ENCODE measurements at regions not wholly inside any gene's neighbourhood (a gene's known extent, or its start where the extent isn't known, plus 50 kb on each side); places are given as distances from the start of the nearest gene placed in this dataset.

GRCh38 chr3:153041181-153041580, 120.8 kb upstream of the RAP2B start:
- H3K27ac ChIP-seq, result no peak overlapping the region
- WGBS, 2 donors (ENCODE audit: low coverage in 1 of 2), result 93 to 100% methylated on average over 1 to 2 of the region's 2 CpGs
- H3K36me3 ChIP-seq, result no peaks in the 10 kb centered on the region
- H3K27me3 ChIP-seq, result no peaks in the 10 kb centered on the region
- H3K9me3 ChIP-seq, result no peaks in the 10 kb centered on the region
- H3K4me1 ChIP-seq, result peaks cover 0 to 9% (median 0%) of the 10 kb centered on the region in 3 donors
- ATAC-seq, result no peak
- no peak overlapping the region for H3K4me3 ChIP-seq
- TF ChIP-seq EP300 (IDR thresholded peaks at IDR 0.05), result no peak
- no peak for TF ChIP-seq CTCF (IDR thresholded peaks at IDR 0.05)
- TF ChIP-seq POLR2A (IDR thresholded peaks at IDR 0.05), result no peak
- no peak for TF ChIP-seq POLR2AphosphoS5 (IDR thresholded peaks at IDR 0.05)

- no peaks in the 10 kb centered on the region for H3K27me3 ChIP-seq
- WGBS, 2 donors (ENCODE audit: low coverage in 1 of 2), result 40 to 64% methylated on average over 1 of the region's 1 CpG
These were observed 119.9 kb upstream of the RAP2B start for GRCh38 chr3:153042088-153042487.

GRCh38 chr3:153043729-153044328, 118.2 kb upstream of the RAP2B start:
- H3K36me3 ChIP-seq, result no peaks in the 10 kb centered on the region
- H3K9me3 ChIP-seq, result no peaks in the 10 kb centered on the region
- 59 to 70% methylated on average over 3 of the region's 3 CpGs for WGBS, 2 donors (ENCODE audit: low coverage in 1 of 2)
- no peak for TF ChIP-seq EP300 (IDR thresholded peaks at IDR 0.05)
- no peak for TF ChIP-seq POLR2AphosphoS5 (IDR thresholded peaks at IDR 0.05)
- TF ChIP-seq POLR2A (IDR thresholded peaks at IDR 0.05), result no peak
- TF ChIP-seq CTCF (IDR thresholded peaks at IDR 0.05), result no peak
- peaks cover 0 to 9% (median 0%) of the 10 kb centered on the region in 3 donors for H3K4me1 ChIP-seq
- H3K27me3 ChIP-seq, result no peaks in the 10 kb centered on the region
- H3K4me3 ChIP-seq, result no peak overlapping the region
- ATAC-seq, result no peak
- no peak overlapping the region for H3K27ac ChIP-seq

More at GRCh38 chr3:153042088-153042487, 119.9 kb upstream of the RAP2B start:
- no peak for TF ChIP-seq POLR2A (IDR thresholded peaks at IDR 0.05)
- TF ChIP-seq EP300 (IDR thresholded peaks at IDR 0.05), result no peak
- no peak for TF ChIP-seq POLR2AphosphoS5 (IDR thresholded peaks at IDR 0.05)
- H3K36me3 ChIP-seq, result no peaks in the 10 kb centered on the region
- H3K4me1 ChIP-seq, result peaks cover 0 to 9% (median 0%) of the 10 kb centered on the region in 3 donors
- ATAC-seq, result no peak
- H3K9me3 ChIP-seq, result no peaks in the 10 kb centered on the region
- H3K27ac ChIP-seq, result no peak overlapping the region
- no peak overlapping the region for H3K4me3 ChIP-seq

- no peak overlapping the region for H3K27ac ChIP-seq
- no peak for ATAC-seq
These were observed 116.9 kb upstream of the RAP2B start for GRCh38 chr3:153045150-153045549.

GRCh38 chr3:153050978-153051377, 111.0 kb upstream of the RAP2B start:
- no peaks in the 10 kb centered on the region for H3K9me3 ChIP-seq
- H3K27ac ChIP-seq, result peak overlapping the region in 1 of 4 donors; percentile 79
- 94 to 100% methylated on average over 2 to 4 of the region's 6 CpGs for WGBS, 2 donors (ENCODE audit: low coverage in 1 of 2)
- no peak for ATAC-seq
- H3K4me3 ChIP-seq, result no peak overlapping the region
- TF ChIP-seq CTCF (IDR thresholded peaks at IDR 0.05), result no peak
- no peak for TF ChIP-seq POLR2A (IDR thresholded peaks at IDR 0.05)
- no peak for TF ChIP-seq EP300 (IDR thresholded peaks at IDR 0.05)
- TF ChIP-seq POLR2AphosphoS5 (IDR thresholded peaks at IDR 0.05), result no peak
- no peaks in the 10 kb centered on the region for H3K27me3 ChIP-seq
- no peaks in the 10 kb centered on the region for H3K36me3 ChIP-seq
- H3K4me1 ChIP-seq, result peaks cover 0 to 14% (median 0%) of the 10 kb centered on the region in 3 donors

More at GRCh38 chr3:153045150-153045549, 116.9 kb upstream of the RAP2B start:
- Histone ChIP-seq H3K27me3 (no peaks in the 10 kb centered on the region), H3K4me1 (peaks cover 0 to 9% (median 0%) of the 10 kb centered on the region in 3 donors), H3K4me3 (no peak overlapping the region), H3K36me3 (no peaks in the 10 kb centered on the region), H3K9me3 (no peaks in the 10 kb centered on the region)
- TF ChIP-seq POLR2A (IDR thresholded peaks at IDR 0.05) (no peak), POLR2AphosphoS5 (IDR thresholded peaks at IDR 0.05) (no peak), EP300 (IDR thresholded peaks at IDR 0.05) (no peak), CTCF (IDR thresholded peaks at IDR 0.05) (no peak)
